HG02763 (cell line): ENCODE measurements at regions not wholly inside any gene's neighbourhood (a gene's known extent, or its start where the extent isn't known, plus 50 kb on each side); places are given as distances from the start of the nearest gene placed in this dataset.

ENCODE experiments used
- ATAC-seq: cut with Tn5 transposase; IDR thresholded peaks from one replicate; pipeline ENCODE4 v1.9.1; 2021; ENCODE audit warnings: mild to moderate bottlenecking, moderate library complexity; ENCODE audit not compliant: unreplicated experiment

DNA sequence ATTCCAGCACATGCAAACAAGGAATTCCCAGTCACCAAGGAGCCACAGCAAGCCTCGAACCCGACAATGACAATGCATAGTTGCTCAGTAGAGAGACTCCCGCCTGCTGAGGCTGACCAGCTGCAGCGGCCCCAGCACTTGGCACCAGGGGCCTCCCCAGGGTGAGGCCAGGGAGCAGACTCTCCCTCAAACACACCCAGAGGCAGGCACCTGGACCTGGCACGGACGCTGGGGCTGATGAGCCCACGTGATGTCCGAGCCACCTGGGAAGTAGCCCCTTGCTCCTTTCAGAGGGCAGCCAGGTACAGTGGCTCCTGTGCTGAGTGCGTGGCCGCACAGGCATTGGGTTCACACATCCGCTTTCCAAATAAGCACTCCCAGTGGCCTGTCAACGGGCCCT is 315.9 kb upstream of the TGFBR2 start:
- no peak for ATAC-seq

DNA sequence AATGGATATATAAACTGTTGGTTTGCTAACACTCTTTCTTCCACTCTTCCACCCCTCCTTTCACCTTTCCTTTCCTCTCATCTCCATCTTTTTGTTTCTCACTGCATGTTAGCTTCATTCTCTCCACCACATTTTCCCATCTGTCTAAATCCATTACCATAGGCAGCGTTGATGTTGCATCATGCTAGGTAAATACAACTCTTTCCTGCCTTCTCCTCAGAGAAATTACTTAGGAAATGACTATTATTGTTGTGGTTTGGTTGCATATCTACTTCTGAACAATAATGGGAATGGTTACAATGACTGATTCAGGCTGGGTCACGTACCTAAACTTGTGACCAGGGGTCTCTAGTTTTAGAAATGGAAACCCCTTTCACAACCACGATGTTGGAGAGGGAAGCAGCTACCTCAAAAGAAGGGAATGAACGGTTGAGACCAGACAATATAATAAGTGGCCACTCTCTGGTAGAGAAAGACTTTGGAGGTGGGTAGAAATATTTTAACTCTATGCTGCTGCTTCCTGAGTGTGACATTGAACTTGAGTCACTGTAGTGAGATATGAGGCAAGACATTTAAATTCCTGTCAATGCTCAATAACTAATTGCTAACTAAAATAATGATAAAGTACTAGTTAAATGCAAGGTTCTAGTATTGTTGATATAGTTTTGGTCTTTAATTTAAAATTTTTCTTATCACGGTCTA is 314.1 kb upstream of the TGFBR2 start:
- ATAC-seq, result no peak

DNA sequence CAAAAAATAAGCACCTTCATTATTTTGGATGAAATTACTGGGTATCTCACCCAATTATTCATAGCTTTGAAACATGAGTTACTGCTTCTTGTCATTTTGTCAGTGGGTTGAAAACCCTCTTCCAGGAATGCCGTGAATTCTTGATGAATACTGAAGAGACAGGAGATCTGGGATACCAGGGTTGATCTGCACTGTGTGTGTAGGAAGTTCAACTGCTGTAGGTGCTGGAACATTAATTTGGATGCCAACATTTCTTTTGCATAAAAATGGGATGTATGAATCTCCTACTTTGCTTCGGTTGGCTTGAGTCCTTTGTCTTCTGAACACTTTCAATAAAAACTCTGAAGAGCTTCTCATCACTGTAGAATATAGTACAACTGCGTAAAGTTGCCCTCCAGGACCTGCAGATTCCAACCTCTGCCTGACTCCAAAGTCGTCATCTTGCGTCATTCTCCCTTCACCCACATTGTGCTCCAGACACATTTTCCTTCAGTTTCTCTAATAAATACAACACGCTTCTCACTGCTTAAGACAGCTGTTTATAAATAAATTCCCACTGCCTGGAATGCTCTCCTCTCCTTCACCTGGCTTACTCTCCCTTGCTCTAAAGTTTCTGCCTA is 312.7 kb upstream of the TGFBR2 start:
- no peak for ATAC-seq

- no peak for ATAC-seq
These were observed 312.1 kb upstream of the TGFBR2 start for GRCh38 chr3:30294241-30294667.

DNA sequence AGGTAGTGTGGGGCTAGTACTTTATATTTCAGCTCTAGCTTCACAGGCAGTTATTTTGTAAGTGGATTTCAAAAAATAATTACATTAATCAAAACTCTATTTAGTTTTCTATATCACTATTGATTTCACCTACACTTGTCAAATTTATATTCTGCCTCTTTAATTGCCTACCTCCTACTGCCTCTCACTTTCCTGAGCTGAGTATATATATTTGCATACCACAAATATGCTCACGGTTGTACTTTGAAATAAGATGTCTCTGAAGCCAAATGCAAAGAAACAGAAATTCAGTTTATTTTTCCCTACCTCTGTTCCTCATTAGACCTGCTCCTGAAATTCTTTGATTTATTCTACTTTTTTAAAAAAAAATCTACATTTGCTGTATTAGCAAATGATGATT is 309.3 kb upstream of the TGFBR2 start:
- no peak for ATAC-seq

GRCh38 chr3:30299674-30300385 is 306.6 kb upstream of the TGFBR2 start:
- no peak for ATAC-seq

GRCh38 chr3:30300809-30301208 is 305.6 kb upstream of the TGFBR2 start:
- ATAC-seq, result no peak

DNA sequence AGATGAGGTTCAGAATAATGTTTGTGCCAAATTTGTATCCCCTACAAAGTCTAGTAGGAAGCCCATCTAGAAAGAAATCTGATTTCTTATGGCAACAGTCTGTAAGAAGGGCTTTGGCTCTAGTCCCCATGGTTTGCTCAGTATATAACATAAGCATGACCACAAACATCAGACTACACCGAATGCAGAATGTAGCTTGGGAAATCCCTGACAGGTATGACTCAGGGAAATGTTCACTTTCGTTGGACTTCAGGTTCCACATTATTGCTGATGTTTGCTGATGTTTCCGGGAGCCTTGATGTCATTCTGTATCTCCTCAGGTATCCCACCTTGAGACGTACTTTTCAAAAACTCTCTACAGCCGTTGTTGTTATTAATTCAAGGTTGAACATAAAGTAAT is 304.4 kb upstream of the TGFBR2 start:
- no peak for ATAC-seq

DNA sequence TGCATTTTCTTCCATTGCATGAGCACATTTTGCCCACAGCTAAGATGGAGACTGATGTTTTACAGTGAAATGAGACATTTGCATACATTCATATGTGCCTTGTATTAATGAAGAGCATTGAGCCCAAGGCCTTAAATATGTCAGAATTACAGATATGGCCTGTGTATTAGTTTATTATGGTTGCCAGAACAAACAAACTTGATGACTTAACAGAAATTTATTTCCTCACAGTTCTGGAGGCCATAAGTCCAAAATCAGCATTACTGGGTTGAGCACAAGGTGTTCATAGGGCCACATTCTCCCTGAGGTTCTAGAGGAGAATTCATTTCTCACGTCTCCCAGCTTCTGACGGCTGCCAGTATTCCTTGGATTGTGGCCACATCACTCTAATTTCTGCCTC is 302.6 kb upstream of the TGFBR2 start:
- no peak for ATAC-seq

DNA sequence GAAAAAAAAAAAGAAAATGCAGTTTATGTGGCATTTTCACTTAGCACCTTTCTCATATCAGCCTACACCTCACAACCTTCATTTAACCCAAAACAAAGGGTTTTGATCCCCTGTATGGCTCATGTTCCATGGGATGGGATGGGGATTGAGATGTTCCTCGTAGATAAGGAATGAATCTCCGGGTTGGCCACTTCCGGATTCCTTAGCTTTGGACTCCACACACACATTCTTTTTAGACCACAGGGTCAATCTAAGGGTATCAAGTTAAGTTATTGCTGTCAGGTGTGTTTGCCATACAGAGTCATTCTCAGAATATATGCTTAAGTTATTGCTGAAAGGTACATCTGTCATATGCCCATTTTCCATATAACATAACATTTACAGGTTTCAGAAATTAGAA is 301.4 kb upstream of the TGFBR2 start:
- no peak for ATAC-seq

DNA sequence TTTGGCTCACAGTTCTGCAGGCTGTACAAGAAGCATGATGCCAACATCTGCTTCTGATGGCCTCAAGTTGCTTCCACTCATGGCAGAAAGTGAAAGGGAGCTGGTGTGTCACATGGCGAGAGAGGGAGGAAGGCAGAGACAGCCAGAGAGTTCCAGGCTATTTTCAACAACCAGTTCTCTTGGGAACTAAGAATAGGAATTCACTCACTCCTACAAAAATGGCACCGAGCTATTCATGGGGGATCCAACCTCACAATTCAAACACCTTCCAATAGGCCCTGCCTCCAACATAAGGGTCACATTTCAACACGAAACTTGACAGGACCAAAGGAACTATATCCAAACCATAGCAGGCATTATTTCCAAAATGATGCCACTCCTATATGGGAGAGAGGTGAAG is 299.5 kb upstream of the TGFBR2 start:
- no peak for ATAC-seq

- no peak for ATAC-seq
These were observed 298.9 kb upstream of the TGFBR2 start for GRCh38 chr3:30307372-30307950.

DNA sequence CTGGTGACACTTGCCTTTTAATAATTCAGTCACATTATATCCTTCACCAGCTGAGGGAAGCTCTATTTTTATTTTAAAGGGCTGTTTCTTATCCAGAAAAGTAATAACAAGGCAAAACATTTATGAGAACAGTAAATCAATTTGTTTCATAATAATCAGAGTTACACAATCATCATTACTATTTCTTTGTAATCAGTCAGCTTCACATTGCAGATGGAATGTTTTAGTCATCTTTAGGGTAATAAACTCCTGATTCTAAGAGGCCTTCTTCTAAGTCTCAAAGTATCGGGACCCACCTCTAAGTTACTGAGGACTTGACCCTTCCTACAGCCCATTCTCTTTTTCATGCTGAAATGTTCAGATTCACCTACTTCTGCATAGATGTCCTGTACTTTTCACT is 298.3 kb upstream of the TGFBR2 start:
- ATAC-seq, result no peak

GRCh38 chr3:30309961-30310954 is 296.1 kb upstream of the TGFBR2 start:
- ATAC-seq, result no peak

- ATAC-seq, result no peak
These were observed 294.6 kb upstream of the TGFBR2 start for GRCh38 chr3:30311781-30312180.

- ATAC-seq, result no peak
These were observed 292.6 kb upstream of the TGFBR2 start for GRCh38 chr3:30313840-30314239.

GRCh38 chr3:30314757-30315325 is 291.6 kb upstream of the TGFBR2 start:
- ATAC-seq, result no peak

GRCh38 chr3:30315447-30315846 is 291.0 kb upstream of the TGFBR2 start:
- ATAC-seq, result no peak

DNA sequence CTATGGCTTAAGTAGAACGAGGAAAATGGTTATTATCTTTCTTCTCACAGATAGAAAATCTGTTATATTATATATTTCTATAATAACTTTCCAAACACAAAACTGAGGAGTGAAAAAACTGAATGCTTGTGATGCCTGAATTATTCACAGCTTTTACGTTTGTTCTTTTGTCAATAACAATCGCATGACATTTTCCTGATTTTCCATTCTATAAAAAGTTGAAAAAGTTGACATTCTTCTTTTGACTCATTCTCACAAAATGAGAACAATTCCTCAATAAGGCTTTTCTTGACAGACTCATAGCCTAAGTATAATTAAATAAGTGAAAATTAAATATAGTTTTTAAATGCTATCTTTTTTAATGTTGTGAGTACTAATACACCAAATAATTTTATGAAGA is 288.8 kb upstream of the TGFBR2 start:
- ATAC-seq, result no peak

- no peak for ATAC-seq
These were observed 288.3 kb upstream of the TGFBR2 start for GRCh38 chr3:30318110-30318509.
